Hepatic stellate cell (primary cell): ENCODE measurements at regions not wholly inside any gene's neighbourhood (a gene's known extent, or its start where the extent isn't known, plus 50 kb on each side); places are given as distances from the start of the nearest gene placed in this dataset.
"Not testable (repeated sequence)": the region's sequence is repeated elsewhere in the genome, so short reads cannot be mapped to it uniquely, and the experiment has no call there.

Experiments used
- DNase-seq: peaks from one replicate; pipeline ENCODE4 v3.0.0; 2011; ENCODE audit warnings: low spot score

DNA sequence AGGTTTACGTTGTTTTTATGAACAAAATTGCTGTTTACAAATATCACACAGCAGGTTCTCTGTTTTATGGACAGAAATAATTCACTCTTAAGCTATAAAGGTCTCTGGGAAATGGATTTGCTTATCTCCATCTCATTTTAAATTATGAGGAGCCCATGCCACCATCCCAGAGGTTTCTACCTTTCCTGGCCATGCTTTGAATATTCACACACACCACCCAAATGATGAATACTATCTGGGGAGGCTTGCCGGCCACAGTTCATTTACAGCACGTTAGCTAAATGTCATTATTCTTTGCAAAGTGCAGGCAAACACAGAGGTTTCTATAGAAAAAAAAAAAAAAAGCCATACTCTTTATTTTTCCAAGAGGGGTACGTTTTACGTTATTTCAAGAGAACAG is 1446.7 kb downstream of the FAM181B start:
- DNase-seq, result no peak

DNA sequence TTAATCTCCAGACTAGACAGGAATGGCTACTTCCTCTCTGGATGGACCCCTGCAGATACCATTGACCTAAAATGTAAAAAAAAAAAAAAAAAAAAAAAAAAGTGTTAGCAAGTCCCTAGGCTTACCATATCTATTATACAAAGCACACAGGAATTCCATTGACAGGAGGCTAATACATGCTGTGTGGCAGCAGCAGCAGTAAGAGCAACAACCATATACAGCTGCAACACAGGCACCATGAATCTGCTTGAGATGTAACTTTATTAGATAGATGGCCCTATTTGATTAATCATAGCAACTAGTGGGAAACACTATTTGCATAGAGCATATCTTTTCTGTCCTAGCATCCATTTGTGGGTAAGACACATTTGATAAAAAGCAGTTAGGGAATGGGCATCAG is 1447.1 kb downstream of the FAM181B start:
- DNase-seq, result no peak

DNA sequence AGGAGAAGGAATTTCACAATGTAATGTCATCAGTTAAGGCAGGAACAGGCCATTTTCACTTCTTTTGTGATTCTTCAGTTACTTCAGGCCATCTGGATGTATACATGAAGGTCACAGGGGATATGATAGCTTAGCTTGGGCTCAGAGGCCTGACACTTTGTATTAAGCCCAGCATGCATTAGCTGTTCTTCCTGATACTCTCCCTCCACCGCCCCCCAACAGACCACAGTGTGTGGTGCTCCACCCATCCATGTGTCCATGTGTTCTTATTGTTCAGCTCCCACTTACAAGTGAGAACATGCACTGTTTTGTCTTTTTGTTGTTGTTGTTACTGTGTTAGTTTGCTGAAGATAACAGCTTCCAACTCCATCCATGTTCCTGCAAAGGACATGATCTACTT is 1453.4 kb downstream of the FAM181B start:
- not testable (repeated sequence) for DNase-seq

DNA sequence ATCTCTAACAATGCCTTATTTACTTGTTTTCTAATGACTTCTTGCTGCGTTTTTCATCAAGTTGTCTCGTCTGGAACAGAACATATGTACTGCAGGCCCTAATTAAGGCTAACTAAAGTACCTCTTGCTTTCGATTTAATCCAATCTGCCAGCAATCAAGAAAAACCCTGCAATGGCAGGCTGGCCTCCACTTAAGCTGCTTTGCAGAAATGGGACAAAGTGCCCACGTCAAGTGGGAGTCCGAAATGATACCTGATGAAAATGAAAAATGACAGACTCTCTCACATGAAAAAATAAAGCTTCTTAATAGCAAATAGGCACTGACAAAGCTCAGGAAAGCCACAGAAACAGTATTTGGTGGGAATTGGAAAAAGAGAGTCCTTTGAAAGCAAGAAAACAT is 1454.7 kb downstream of the FAM181B start:
- no peak for DNase-seq

DNA sequence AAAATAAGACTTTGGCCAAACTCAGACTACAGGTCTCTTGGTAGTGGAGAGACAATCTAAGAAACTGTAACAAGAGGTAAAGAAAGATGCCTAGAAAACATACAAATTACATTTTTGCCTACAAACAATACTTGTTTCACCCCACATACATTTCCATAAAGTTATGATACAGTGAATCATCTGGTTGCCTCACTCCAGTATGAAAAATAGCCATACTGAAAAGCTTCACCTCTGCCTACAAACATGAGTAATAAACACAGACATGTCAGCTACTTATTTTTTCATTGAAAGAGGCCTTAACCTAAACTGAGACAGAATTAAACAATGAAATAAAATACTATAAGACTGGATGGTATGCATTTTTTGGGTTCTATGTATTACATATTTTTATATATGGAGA is 1463.0 kb downstream of the FAM181B start:
- no peak for DNase-seq

DNA sequence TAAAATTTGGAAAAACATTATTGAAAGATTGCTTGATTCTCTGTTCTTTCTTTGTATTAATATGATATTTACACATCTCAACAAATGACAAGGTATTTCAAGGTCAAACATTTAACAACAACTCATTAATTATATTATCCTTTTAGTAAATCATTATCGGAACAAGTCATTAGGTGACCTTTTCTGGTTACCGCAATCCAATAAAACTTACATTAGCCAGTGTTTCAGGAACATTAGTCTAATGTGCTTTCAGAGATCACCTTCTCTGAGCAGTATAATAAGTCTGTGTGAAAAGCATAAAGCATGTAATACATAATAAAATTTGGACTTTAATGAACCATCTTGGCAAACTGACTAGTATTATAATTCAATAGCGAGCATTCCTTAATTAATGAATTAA is 1466.4 kb downstream of the FAM181B start:
- no peak for DNase-seq

DNA sequence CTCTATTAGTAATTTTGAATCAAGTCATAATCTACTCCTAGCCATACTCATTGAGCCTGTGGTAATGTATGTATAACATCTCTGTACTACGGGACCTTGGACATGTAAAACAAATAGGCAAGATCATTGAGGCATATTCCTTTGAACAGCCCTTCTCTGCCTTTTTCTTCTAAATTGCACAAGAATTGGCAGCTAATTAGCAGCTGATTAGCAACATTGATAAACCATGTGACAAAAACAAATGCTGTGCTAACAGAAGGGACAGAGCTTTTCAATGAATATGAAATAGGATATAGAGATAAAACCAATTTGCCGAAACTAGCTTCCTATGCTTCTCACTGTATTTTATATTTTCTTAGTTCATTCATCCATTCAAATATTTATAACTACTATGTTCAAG is 1474.2 kb downstream of the FAM181B start:
- no peak for DNase-seq

DNA sequence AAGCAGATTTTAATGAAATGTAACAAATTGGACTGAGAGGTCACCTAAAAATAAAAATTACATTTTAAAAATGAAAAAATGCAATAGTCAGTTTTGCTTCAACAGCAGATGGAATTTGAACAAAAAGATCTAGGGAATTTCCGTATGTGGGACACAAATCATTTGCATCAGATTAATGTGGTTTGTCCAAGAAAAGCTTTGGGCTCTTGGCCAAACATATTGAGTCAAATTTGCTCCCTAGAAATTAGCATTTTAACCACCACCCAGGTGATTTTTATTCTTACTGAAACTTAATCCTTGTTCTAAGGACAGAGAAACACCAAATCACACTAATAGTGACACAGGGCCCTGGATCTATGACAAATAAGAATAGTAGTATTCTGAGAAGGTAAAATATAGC is 1477.8 kb downstream of the FAM181B start:
- no peak for DNase-seq

DNA sequence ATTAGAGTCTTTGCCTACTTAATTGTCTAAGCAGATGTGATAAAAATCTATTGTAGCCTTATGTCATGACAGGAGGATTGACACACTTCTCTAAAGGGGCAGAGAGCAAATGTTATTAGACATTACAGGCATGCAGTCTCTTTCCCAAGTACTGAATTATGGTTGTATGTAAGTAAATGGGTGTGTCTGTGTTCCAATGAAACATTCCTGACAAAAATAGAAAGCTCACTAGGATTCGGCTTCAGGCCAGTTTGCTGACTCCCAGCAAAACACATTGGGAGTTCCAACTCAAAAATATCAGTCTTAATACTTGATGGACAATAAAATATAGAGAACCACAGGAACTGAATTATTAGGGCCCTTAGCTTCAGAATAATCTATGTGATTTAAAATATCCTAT is 1480.4 kb downstream of the FAM181B start:
- DNase-seq, result no peak

DNA sequence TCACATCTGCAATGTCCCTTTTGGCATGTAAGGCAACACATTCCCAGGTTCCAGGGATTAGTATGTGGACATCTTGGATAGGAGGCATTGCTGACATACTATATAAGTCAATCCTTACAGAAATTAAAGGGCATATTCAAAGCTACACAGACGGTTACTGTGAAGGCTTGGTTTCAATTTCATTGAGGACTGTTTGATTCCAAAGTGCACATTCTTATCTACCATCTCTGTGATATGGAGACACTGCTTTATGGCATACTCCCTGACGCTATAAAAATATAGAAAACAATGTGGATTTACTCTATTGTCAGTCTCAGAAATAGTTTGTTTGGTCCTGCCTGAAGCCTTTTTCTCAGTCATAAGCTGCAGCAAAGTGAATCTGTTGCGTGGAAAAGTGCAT is 1486.7 kb downstream of the FAM181B start:
- DNase-seq, result no peak

DNA sequence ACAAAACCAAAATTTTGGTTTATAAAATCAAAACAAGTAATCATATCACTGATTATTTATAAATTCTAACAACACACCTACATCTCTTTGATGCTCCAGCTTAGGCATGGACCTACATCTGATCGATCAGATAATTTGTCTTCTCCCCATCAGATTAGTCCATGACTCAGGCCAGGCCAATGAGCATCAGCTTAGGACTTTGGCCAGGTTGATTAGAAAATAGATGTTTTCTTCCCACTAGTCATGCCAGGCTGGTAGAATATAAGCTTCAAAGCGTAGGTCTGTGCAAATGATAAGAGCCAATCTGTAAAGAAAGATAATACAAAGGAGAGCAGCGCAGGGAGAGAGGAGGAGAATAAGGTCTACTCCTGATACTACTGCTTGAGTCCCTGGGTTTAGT is 1487.9 kb downstream of the FAM181B start:
- DNase-seq, result no peak

DNA sequence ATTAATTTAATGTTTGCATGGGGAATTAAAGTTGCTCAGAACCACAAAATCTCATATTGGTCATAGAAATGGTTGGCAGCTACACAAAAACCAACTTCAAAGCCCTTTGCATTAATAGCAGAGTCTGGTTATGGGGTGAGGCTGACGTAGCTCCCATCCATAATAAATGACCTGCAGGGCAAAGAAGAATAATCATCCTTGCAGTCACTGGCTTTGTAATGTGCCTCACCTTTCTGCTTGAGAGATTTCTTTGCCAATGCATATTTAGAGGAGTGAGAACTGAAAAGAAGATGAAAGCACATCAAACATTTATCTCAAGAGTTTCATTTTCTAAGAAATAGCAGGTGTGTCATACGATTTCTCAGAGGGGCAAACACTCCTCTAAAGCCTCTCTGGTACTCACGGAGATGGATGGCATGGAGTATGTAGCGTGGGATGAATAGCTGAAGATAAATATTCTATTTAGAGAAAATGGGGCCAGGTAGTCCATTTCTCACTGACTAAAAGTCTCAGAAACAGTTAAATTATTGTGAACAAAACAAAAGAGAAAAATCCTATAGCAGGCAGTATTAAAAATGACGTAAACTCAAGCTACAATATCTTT is 1491.9 kb downstream of the FAM181B start:
- DNase-seq, result no peak

DNA sequence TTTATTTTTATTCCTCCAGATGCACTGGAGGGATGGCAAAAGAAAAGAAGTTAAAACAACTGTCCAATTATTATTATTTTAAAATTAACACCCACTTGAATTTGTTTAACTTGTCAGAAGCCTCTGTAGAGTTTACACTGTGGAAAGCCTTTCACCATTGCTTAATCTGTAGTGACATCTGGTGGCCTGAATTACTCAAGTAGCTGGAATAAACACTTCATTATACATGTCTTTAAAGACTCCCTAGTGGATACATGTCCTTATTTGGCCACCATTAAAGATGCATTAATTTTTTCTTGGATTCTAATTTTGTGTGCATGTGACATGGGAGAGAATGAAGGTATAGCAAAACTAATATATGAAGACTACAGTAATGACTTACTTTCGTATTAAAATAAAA is 1496.5 kb downstream of the FAM181B start:
- DNase-seq, result no peak

DNA sequence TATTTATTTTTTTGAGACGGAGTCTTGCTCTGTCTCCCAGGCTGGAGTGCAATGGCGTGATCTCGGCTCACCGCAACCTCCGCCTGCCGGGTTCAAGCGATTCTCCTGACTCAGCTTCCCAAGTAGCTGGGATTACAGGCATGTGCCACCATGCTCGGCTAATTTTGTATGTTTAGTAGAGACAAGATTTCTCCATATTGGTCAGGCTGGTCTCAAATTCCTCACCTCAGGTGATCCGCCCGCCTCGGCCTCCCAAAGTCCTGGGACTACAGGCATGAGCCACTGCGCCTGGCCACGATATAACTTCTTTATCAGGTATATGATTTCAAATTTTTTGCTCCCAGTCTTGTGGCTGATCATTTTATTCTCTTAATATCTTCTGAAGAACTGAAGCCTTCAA is 1506.3 kb downstream of the FAM181B start:
- DNase-seq, result not testable (repeated sequence)

DNA sequence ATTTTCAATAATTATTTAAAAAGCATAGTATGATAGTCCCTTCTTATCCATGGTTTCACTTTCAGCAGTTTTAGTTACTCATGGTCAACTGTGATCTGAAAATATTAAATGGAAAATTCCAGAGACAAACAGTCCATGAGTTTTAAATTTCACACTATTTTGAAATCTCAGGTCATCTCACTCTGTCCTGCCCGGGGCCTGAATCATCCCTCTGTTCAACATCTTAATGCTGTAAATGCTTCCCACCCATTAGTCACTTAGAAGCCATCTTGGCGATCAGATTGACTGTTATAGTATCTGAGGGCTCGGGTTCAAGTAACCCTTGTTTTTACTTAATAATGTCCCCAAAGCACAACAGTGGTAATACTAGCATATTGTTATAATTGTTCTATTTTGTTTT is 1509.3 kb downstream of the FAM181B start:
- DNase-seq, result no peak

DNA sequence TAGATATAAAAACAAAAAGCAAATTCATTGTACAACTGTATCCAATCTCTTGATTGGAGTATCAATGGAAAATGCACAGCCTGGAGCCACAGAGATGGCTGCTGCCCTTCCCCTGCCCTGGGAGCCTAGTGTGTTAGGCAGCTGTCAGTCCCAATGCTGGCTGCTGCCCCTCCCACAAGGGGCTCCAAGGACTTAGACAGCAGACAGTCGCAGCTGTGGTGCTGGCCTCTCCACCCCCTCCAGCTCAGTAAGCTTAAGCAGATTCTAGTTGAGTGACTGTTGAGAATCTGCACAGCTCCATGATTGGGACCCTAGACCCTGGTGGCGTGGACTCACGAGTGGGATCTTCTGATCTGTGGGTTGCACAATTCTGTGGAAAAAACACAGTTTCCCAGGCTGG is 1511.2 kb downstream of the FAM181B start:
- no peak for DNase-seq

DNA sequence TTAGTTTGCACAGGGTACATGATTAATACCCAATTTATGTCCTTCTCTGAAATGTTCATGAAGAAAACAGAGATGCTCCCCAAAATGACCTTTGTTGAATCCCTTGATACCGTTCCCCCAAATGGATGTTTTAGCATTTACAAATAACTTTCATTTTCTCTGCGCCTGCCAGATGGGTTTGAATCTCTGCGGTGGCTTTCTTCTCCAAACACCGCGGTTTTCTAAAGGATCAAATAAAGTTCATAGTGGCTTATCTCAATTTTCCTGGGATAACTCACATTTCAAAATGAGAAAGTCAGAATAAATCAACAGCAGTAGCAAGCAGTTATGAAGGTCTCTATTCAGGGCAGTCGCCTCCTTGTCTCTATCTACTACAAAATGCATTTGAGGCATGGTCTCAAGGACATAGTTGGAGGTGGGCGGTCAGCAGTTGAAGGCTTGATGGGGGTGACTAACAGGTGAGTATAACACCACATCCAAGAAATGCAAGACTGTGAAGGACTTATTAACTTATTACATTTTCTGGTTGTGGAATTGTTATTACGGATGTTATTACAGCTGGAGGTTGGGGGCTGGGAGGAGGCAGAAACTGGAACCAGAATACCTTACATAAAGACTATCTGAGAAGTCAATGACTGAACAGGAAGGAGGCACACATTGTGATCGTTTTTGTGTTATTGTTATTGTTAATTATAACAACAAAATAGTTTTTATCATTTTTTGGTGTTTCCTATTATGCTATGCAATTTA is 1513.3 kb downstream of the FAM181B start:
- DNase-seq, result no peak

DNA sequence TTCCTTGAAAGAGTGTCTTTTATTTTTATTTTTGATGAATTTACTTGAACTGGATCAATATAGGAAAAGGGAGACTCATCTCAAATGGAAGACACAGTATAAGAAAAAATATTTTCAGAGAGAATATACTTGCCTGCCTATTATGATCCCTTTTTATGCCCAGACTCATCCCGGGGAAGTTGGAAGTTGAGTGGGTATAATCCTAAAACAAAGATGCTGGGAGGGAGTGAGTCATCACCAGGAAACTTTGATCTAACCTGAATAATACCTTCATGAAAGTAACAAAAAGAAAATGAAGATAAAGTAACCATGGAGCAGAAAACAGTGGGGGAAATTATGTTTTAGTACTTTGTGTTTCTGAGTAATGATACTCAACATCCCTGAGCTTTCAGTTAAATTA is 1514.0 kb downstream of the FAM181B start:
- DNase-seq, result no peak

DNA sequence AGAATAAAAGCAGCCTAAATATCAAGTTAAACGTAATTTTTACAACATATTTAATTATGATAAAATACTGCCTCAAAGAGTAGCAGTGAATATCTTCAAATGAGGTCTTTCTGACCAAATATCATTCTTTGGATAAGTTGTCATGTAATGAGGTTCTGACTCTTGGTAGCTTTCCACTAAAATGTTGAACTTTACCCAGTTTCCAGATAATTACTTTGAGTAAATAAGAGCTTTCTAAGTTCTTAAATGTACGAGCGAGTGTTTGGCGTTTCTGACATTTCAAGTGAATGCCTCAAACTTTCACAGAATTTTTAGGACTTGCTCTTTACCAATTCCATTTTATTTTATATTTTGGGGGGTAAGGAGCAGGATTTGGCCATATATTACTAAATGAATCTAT is 1515.2 kb downstream of the FAM181B start:
- no peak for DNase-seq

DNA sequence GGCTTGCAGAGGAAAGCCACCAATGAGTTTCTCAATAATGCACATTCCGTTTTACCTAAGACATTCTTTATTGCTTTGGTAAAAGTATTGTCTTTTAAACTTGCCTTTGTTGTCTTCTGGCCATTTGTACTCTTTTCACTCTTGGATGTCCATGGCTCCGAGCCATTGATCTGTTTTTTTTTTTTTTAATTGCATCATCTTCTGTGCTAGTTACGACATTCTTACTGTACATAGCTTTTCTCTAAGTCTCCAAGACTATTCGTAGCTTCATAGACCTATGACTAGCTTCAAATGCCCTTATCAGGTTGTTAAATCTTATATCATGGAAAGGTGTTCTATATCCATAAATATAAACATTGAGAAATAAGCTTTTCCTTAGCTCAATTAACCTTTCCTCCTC is 1522.6 kb downstream of the FAM181B start:
- DNase-seq, result no peak

DNA sequence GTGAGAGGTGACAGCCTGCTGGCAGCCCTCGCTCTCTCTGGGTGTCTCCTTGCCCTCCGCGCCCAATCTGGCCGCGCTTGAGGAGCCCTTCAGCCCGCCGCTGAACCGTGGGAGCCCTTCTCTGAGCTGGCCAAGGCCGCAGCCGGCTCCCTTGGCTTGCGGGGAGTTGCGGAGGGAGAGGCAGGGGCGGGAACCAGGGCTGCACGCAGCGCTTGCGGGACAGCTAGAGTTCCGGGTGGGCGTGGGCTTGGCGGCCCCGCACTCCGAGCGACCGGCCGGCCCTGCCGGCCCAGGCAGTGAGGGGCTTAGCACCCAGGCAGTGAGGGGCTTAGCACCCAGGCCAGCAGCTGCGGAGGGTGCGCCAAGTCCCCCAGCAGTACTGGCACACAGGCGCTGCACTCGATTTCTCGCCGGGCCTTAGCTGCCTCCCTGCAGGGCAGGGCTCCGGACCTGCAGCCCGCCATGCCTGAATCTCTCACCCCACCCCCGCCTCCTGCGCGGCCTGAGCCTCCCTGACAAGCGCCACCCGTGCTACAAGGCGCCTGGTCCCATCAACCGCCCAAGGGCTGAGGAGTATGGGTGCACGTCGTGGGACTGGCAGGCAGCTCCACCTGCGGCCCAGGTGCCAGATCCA is 1526.1 kb downstream of the FAM181B start:
- DNase-seq, result no peak

DNA sequence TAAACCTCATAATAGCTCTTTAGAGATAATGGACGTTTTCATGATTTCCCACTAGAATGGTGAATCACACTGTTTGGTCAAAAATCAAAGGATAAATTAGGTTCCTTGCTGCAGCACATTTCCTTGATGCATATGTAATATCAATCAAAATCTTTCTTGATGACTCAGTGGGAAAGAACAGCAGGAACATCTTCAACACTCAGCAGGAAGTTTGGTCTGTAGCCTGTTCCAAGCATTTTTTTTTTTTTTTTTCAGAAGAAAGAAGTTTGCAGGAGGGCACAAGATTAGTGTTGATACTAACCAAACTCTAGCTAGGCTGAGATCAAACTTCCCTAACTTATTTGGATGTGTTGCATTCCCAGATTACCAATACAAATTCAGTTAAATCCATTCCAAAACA is 1529.8 kb downstream of the FAM181B start:
- no peak for DNase-seq

DNA sequence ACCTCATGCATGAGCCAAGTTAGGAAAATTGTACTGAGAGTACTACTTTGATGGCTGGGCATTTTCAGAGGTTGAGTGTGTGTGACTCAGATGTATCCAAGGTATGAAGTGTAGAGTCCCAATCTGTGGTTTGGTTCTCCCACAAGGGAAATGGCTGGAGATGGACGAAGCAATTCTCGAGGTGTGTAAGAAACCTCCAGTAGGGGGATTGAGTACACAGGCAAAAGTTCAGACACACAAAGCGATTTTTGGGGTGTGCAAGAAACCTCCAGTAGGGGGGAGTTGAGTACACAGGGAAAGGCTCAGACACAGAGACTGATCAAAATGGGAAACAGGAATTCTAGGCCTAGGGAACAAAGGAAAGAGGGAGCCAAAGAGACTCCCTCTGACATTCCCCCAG is 1536.3 kb downstream of the FAM181B start:
- DNase-seq, result no peak

DNA sequence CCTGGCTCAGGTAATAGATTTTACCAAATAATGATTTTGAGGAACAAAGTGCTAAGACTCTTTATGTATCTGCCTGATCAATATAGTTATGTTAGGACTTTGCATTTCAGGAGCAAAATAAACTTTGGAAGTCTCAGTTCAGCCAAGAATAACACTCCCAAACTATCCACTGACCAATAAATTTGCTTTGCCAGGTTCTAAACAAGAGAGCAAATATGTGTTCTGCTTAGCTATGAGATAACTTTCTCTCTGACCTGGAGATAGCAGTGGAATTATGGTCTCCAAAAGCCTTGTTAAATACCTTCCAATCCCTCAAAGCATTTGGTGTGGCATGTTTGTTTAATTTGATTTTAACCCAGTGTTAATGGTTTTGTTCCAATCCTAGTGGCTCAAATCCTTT is 1541.1 kb downstream of the FAM181B start:
- DNase-seq, result no peak
